Fibroblast of lung (primary cell): ENCODE measurements at regions not wholly inside any gene's neighbourhood (a gene's known extent, or its start where the extent isn't known, plus 50 kb on each side); places are given as distances from the start of the nearest gene placed in this dataset.

ENCODE experiments used
- DNase-seq, 2 donors: peaks; one replicate each; pipeline versions ENCODE4 v3.0.0 to v3.0.0-alpha.2; 2010; ENCODE audit warnings: low read depth in 2 of 2
- H2AFZ ChIP-seq: 2 replicates; pipeline ENCODE4 v1.5.1; 2012; ENCODE audit warnings: low read length, control low read depth, inconsistent platforms
- H3K27ac ChIP-seq: 2 replicates; pipeline ENCODE4 v1.5.1; 2011; ENCODE audit warnings: low read length, control low read depth; ENCODE audit not compliant: insufficient read depth
- H3K27me3 ChIP-seq: 2 replicates; pipeline ENCODE4 v1.5.1; 2011; ENCODE audit warnings: mild to moderate bottlenecking, low read length; ENCODE audit not compliant: control insufficient read depth, insufficient read depth
- H3K36me3 ChIP-seq: 2 replicates; pipeline ENCODE4 v1.5.1; 2011; ENCODE audit warnings: low read length; ENCODE audit not compliant: control insufficient read depth, insufficient read depth
- H3K4me1 ChIP-seq: 2 replicates; pipeline ENCODE4 v1.5.1; 2011; ENCODE audit warnings: low read length; ENCODE audit not compliant: control insufficient read depth, insufficient read depth; ENCODE audit errors: extremely low read depth
- H3K4me2 ChIP-seq: 2 replicates; pipeline ENCODE4 v1.5.1; 2011; ENCODE audit warnings: low read length, control low read depth; ENCODE audit not compliant: insufficient read depth; ENCODE audit errors: extremely low read depth
- H3K4me3 ChIP-seq, 4 experiments: fragments of 200-600 bp in 1 of 4; sonication (generic) in 1 of 4; replicated peaks in 1 of 4; 2 replicates each; pipeline ENCODE4 v1.5.1; 2011 to 2016; ENCODE audit warnings: low read length in 4 of 4, low read depth in 3 of 4, mild to moderate bottlenecking in 3 of 4, control low read depth in 2 of 4, inconsistent platforms in 1 of 4, mixed read lengths in 1 of 4; ENCODE audit not compliant: insufficient read depth in 1 of 4; ENCODE audit errors: control extremely low read depth in 1 of 4
- H3K79me2 ChIP-seq: 2 replicates; pipeline ENCODE4 v1.5.1; 2012; ENCODE audit warnings: mild to moderate bottlenecking, low read length, inconsistent platforms; ENCODE audit not compliant: control insufficient read depth, insufficient read depth
- H3K9ac ChIP-seq: 2 replicates; pipeline ENCODE4 v1.5.1; 2011; ENCODE audit warnings: mild to moderate bottlenecking, low read length, control low read depth; ENCODE audit not compliant: insufficient read depth
- H3K9me3 ChIP-seq: 2 replicates; pipeline ENCODE4 v1.5.1; 2012; ENCODE audit warnings: low read depth, low read length; ENCODE audit not compliant: control insufficient read depth, insufficient read depth
- H4K20me1 ChIP-seq: 2 replicates; pipeline ENCODE4 v1.5.1; 2011; ENCODE audit warnings: low read length; ENCODE audit not compliant: control insufficient read depth, insufficient read depth; ENCODE audit errors: extremely low read depth
- CTCF ChIP-seq, 2 donors: IDR thresholded peaks in 1 of 2; conservative IDR thresholded peaks in 1 of 2; 1 replicate in 1 of 2; 2 replicates in 1 of 2; pipeline ENCODE4 v1.5.1; 2011 to 2012; ENCODE audit warnings: low read length in 2 of 2, control low read depth in 1 of 2, inconsistent platforms in 1 of 2, low read depth in 1 of 2, mild to moderate bottlenecking in 1 of 2
- EZH2 ChIP-seq: IDR thresholded peaks from 2 replicates; pipeline ENCODE4 v1.5.1; 2012; ENCODE audit warnings: low read length, control low read depth, mild to moderate bottlenecking; ENCODE audit errors: missing control alignments

GRCh38 chr4:58081356-58081755, 971.2 kb upstream of the IGFBP7 start:
- no peaks in the 10 kb centered on the region for H3K36me3 ChIP-seq

GRCh38 chr4:58075724-58076123, 965.5 kb upstream of the IGFBP7 start:
- Histone ChIP-seq H4K20me1 (no peaks in the 10 kb centered on the region), H3K4me2 (no peak overlapping the region), H3K36me3 (no peaks in the 10 kb centered on the region), H3K9ac (no peak overlapping the region), H3K27ac (no peak overlapping the region), H3K4me3 (no peak overlapping the region), H3K9me3 (no peaks in the 10 kb centered on the region), H3K27me3 (no peaks in the 10 kb centered on the region), H3K79me2 (no peaks in the 10 kb centered on the region), H2AFZ (no peak overlapping the region), H3K4me1 (no peaks in the 10 kb centered on the region)
- TF ChIP-seq CTCF (conservative IDR thresholded peaks at IDR 0.05 in 1 of 2, IDR thresholded peaks at IDR 0.05 in 1 of 2; ENCODE audit: low read depth in 1 of 2, low read length in 2 of 2) (no peak), EZH2 (no peak)
- DNase-seq, result no peak

More at GRCh38 chr4:58081356-58081755, 971.2 kb upstream of the IGFBP7 start:
- Histone ChIP-seq H4K20me1 (no peaks in the 10 kb centered on the region), H3K79me2 (no peaks in the 10 kb centered on the region), H3K4me1 (no peaks in the 10 kb centered on the region), H3K9me3 (no peaks in the 10 kb centered on the region), H3K4me2 (no peak overlapping the region), H2AFZ (no peak overlapping the region), H3K27me3 (no peaks in the 10 kb centered on the region), H3K27ac (no peak overlapping the region), H3K9ac (no peak overlapping the region), H3K4me3 (no peak overlapping the region)
- no peak for DNase-seq
- TF ChIP-seq EZH2, result no peak
- TF ChIP-seq CTCF (conservative IDR thresholded peaks at IDR 0.05 in 1 of 2, IDR thresholded peaks at IDR 0.05 in 1 of 2; ENCODE audit: low read depth in 1 of 2, low read length in 2 of 2), result no peak

- Histone ChIP-seq H3K79me2 (no peaks in the 10 kb centered on the region), H3K27ac (no peak overlapping the region), H3K27me3 (no peaks in the 10 kb centered on the region), H3K9ac (no peak overlapping the region), H4K20me1 (no peaks in the 10 kb centered on the region), H3K9me3 (no peaks in the 10 kb centered on the region), H3K4me2 (no peak overlapping the region), H3K4me1 (no peaks in the 10 kb centered on the region), H3K4me3 (no peak overlapping the region), H2AFZ (no peak overlapping the region), H3K36me3 (no peaks in the 10 kb centered on the region)
- TF ChIP-seq EZH2, result no peak
- no peak for TF ChIP-seq CTCF (conservative IDR thresholded peaks at IDR 0.05 in 1 of 2, IDR thresholded peaks at IDR 0.05 in 1 of 2; ENCODE audit: low read depth in 1 of 2, low read length in 2 of 2)
- DNase-seq, result no peak
These were observed 964.2 kb upstream of the IGFBP7 start for GRCh38 chr4:58074382-58074781.
